ENCODE measurements at regions not wholly inside any gene's neighbourhood (a gene's known extent, or its start where the extent isn't known, plus 50 kb on each side); places are given as distances from the start of the nearest gene placed in this dataset.

- TF ChIP-seq ZBTB7A (IDR thresholded peaks at IDR 0.05; ENCODE audit: low read depth) (no peak), CEBPB (IDR thresholded peaks at IDR 0.05) (no peak), EP300 (IDR thresholded peaks at IDR 0.05; ENCODE audit: borderline replicate concordance) (no peak), MAX (IDR thresholded peaks at IDR 0.05) (no peak), NFIC (IDR thresholded peaks at IDR 0.05) (no peak), USF1 (IDR thresholded peaks at IDR 0.05) (no peak), YY1 (IDR thresholded peaks at IDR 0.05; ENCODE audit: low read depth) (no peak), CREB1 (IDR thresholded peaks at IDR 0.05; ENCODE audit: low read depth) (no peak), RAD21 (IDR thresholded peaks at IDR 0.05; ENCODE audit: low read depth) (no peak), EGR1 (IDR thresholded peaks at IDR 0.05) (no peak), TAF1 (IDR thresholded peaks at IDR 0.05; ENCODE audit: low read depth) (no peak), REST (IDR thresholded peaks at IDR 0.05; ENCODE audit: low read depth) (no peak)
Observed at GRCh38 chr19:29015569-29015968, 197.4 kb downstream of the UQCRFS1 start.

Data from Ishikawa (cell line).